Naive thymus-derived CD8-positive, alpha-beta T cell (primary cell): ENCODE measurements at regions not wholly inside any gene's neighbourhood (a gene's known extent, or its start where the extent isn't known, plus 50 kb on each side); places are given as distances from the start of the nearest gene placed in this dataset.

ENCODE experiments used
- ATAC-seq, 2 donors: fragments of 150-1000 bp; cut with Tn5 transposase in 1 of 2; sonication (Bioruptor Pico), chemical (Tn5 transposase) in 1 of 2; 1 replicate in 1 of 2; 2 replicates in 1 of 2; pipeline ENCODE4 v1.10.0; 2021; ENCODE audit warnings: mild to moderate bottlenecking in 2 of 2, moderate library complexity in 2 of 2
- POLR2A ChIA-PET: fragments of 350-600 bp; sonication (Branson Sonifier 250); formaldehyde crosslinking; loops from one replicate; lab custom pipeline; 2021; ENCODE audit warnings: antibody characterized with exemption; lab: Charles Lee
- DNase-seq, 10 donors: peaks; one replicate each; pipeline versions ENCODE4 v3.0.0 to v3.0.0-alpha.2; 2020 to 2022
- H3K27ac Mint-ChIP-seq, 10 donors: one replicate each; pipeline ENCODE4 v1.8.0; 2020 to 2022; ENCODE audit warnings: mild to moderate bottlenecking in 10 of 10, mixed read lengths in 10 of 10, moderate library complexity in 4 of 10, inconsistent platforms in 1 of 10
- H3K27me3 Mint-ChIP-seq, 5 donors: one replicate each; pipeline ENCODE4 v1.8.0; 2021 to 2022; ENCODE audit warnings: mixed read lengths in 5 of 5
- H3K36me3 Mint-ChIP-seq, 3 donors: one replicate each; pipeline ENCODE4 v1.8.0; 2020 to 2022; ENCODE audit warnings: mixed read lengths in 3 of 3, mild to moderate bottlenecking in 2 of 3, inconsistent platforms in 1 of 3
- H3K4me1 Mint-ChIP-seq, 4 donors: one replicate each; pipeline ENCODE4 v1.8.0; 2021 to 2022; ENCODE audit warnings: mixed read lengths in 4 of 4
- H3K4me3 Mint-ChIP-seq, 10 donors: one replicate each; pipeline ENCODE4 v1.8.0; 2020 to 2022; ENCODE audit warnings: mild to moderate bottlenecking in 10 of 10, mixed read lengths in 10 of 10, moderate library complexity in 6 of 10, inconsistent platforms in 1 of 10
- H3K9me3 Mint-ChIP-seq, 9 donors: one replicate each; pipeline ENCODE4 v1.8.0; 2020 to 2022; ENCODE audit warnings: mixed read lengths in 9 of 9, mild to moderate bottlenecking in 3 of 9, inconsistent platforms in 1 of 9, moderate library complexity in 1 of 9

GRCh38 chr2:45170191-45171135, 161.2 kb upstream of the SIX2 start:
- DNase-seq (no peak), ATAC-seq (no peak)
- Mint-ChIP-seq H3K4me1 (peaks cover 2 to 12% (median 9%) of the 10 kb centered on the region in 4 donors), H3K4me3 (peak overlapping the region in 1 of 10 donors; percentile 14), H3K27me3 (peaks cover 19 to 70% (median 56%) of the 10 kb centered on the region in 5 donors), H3K36me3 (peaks cover 0 to 2% (median 0%) of the 10 kb centered on the region in 3 donors), H3K27ac (no peak overlapping the region), H3K9me3 (no peaks in the 10 kb centered on the region)
- POLR2A ChIA-PET, result no interaction called here

DNA sequence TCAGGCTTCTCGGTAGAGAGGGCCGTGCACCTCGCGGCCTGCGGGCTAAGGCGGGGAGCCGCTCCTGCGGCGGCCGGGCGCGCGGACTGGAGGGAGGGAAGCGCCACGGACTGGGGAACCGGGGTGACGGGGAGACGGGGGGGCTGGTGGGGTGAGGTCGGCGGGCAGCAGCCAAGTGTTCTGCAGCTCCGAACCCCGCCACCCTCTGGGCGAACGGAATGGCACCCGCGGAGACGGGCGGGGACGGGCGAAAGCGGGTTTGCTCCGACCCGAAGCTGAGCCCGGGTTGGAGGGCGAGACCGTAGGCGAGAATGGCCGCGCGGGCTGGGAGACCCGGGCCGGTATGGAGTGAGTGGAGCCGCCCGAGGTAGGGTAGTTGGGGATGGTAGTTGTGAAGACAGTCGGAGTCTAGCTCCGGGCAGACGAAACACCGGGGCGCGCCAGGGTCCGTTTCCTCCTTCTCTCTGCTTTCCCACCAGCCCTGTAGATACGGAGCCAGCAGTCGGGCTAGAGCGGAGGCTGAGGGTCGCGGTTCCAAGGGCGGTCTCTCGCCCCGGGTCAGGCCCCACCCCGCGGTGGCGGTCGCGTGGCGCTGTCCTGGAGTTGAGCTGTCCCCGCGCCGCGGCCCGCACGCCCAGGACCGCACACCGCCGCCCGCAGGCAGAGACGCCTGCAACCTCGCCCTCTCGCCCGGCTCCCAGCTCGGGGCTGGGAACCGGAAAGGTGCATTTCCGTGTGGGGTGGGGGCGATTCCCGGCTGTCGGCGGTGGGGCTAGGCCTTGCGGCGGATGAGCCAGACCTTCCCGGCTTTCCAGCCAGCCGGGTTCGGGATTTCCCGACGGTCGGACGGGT, 160.3 kb upstream of the SIX2 start:
- DNase-seq, result no peak
- no peak for ATAC-seq
- Mint-ChIP-seq H3K27me3 (peaks cover 25 to 72% (median 61%) of the 10 kb centered on the region in 5 donors), H3K9me3 (no peaks in the 10 kb centered on the region), H3K36me3 (peaks cover 0 to 2% (median 0%) of the 10 kb centered on the region in 3 donors), H3K27ac (no peak overlapping the region), H3K4me1 (peaks cover 2 to 12% (median 9%) of the 10 kb centered on the region in 4 donors), H3K4me3 (peak overlapping the region in 5 of 10 donors; percentile 26 to 66 (median 36))
- POLR2A ChIA-PET, result no interaction called here

DNA sequence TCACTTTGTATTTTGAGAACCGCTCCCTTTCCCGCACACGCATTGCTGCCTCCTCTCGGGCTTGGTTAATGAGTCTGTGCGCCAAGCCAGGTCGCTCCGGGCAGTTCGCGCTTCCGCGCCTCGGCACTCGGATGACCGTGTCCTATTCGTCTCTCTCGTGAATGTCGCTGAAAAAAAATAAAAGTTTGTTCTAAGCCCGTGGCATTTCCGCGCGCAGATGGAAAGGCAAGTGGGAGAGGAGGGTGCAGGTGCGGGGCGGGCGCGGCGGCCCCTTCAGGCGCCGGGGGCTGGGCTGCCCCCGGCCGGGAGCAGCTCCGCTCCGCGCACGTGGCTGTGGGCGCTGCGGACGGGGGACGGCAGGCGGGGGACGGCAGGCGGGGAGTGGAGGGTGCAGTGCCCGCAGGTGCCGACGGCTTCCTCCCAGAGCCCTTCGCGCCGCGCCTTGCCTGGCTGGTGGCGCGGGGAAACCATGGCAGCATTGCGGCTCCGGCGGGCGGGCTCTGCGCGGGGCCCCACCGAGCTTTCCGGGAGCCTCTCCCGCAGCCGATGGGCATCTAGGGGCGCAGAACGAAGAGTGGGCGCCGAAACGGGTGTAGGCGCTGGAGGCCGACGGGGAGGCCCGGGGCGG, 159.6 kb upstream of the SIX2 start:
- POLR2A ChIA-PET, result no interaction called here
- H3K9me3 Mint-ChIP-seq, result no peaks in the 10 kb centered on the region
- peaks cover 22 to 72% (median 62%) of the 10 kb centered on the region in 5 donors for H3K27me3 Mint-ChIP-seq
- no peak overlapping the region for H3K27ac Mint-ChIP-seq
- DNase-seq (no peak), ATAC-seq (no peak)
- H3K4me1 Mint-ChIP-seq, result peaks cover 2 to 12% (median 9%) of the 10 kb centered on the region in 4 donors
- peaks cover 0 to 2% (median 0%) of the 10 kb centered on the region in 3 donors for H3K36me3 Mint-ChIP-seq
- H3K4me3 Mint-ChIP-seq, result peak overlapping the region in 8 of 10 donors; percentile 48 to 85 (median 70)

- POLR2A ChIA-PET, result no interaction called here
- Mint-ChIP-seq H3K27me3 (peaks cover 23 to 67% (median 61%) of the 10 kb centered on the region in 5 donors), H3K4me3 (peak overlapping the region in 6 of 10 donors; percentile 48 to 85 (median 70)), H3K36me3 (peaks cover 0 to 2% (median 0%) of the 10 kb centered on the region in 3 donors), H3K27ac (no peak overlapping the region), H3K9me3 (no peaks in the 10 kb centered on the region), H3K4me1 (peaks cover 2 to 12% (median 9%) of the 10 kb centered on the region in 4 donors)
- no peak for ATAC-seq
- no peak for DNase-seq
Measured at GRCh38 chr2:45167920-45168629, 158.8 kb upstream of the SIX2 start.

- DNase-seq, result no peak
- H3K27me3 Mint-ChIP-seq, result peaks cover 27 to 72% (median 56%) of the 10 kb centered on the region in 5 donors
- no peaks in the 10 kb centered on the region for H3K9me3 Mint-ChIP-seq
- H3K36me3 Mint-ChIP-seq, result peaks cover 0 to 2% (median 0%) of the 10 kb centered on the region in 3 donors
- peaks cover 2 to 12% (median 9%) of the 10 kb centered on the region in 4 donors for H3K4me1 Mint-ChIP-seq
- POLR2A ChIA-PET, result no interaction called here
- H3K27ac Mint-ChIP-seq, result no peak overlapping the region
- H3K4me3 Mint-ChIP-seq, result no peak overlapping the region
- no peak for ATAC-seq
Measured at GRCh38 chr2:45166229-45166890, 157.1 kb upstream of the SIX2 start.

GRCh38 chr2:45162711-45163110, 153.5 kb upstream of the SIX2 start:
- H3K4me1 Mint-ChIP-seq, result no peaks in the 10 kb centered on the region
- no peaks in the 10 kb centered on the region for H3K9me3 Mint-ChIP-seq
- ATAC-seq (no peak), DNase-seq (no peak)
- no peak overlapping the region for H3K27ac Mint-ChIP-seq
- H3K27me3 Mint-ChIP-seq, result peaks cover 28 to 69% (median 43%) of the 10 kb centered on the region in 5 donors
- H3K4me3 Mint-ChIP-seq, result no peak overlapping the region
- no peaks in the 10 kb centered on the region for H3K36me3 Mint-ChIP-seq
- POLR2A ChIA-PET, result no interaction called here

DNA sequence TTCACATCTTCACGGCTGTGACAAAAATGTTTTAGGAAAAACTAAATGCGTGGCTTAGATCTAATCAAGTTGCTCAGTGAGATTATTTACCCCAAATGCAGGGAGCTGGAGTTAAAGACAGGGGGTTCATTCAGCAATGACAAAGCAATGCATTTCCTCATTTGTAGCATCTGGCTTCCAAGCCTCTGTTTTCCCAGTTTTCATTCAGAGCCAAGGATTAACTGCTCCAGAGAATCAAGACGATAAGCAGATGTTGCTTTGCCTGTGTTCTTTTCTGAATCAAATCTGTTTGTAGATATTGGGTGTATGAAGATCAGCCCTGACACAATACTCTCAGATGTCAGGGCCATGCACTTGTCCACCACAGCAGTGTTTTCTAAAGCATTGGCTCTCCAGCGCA, 147.4 kb upstream of the SIX2 start:
- DNase-seq, result no peak
- POLR2A ChIA-PET, result no interaction called here
- no peak overlapping the region for H3K4me3 Mint-ChIP-seq
- H3K27me3 Mint-ChIP-seq, result peaks cover 8 to 25% (median 13%) of the 10 kb centered on the region in 5 donors
- ATAC-seq, result no peak
- H3K36me3 Mint-ChIP-seq, result no peaks in the 10 kb centered on the region
- H3K9me3 Mint-ChIP-seq, result no peaks in the 10 kb centered on the region
- H3K4me1 Mint-ChIP-seq, result no peaks in the 10 kb centered on the region
- H3K27ac Mint-ChIP-seq, result no peak overlapping the region

DNA sequence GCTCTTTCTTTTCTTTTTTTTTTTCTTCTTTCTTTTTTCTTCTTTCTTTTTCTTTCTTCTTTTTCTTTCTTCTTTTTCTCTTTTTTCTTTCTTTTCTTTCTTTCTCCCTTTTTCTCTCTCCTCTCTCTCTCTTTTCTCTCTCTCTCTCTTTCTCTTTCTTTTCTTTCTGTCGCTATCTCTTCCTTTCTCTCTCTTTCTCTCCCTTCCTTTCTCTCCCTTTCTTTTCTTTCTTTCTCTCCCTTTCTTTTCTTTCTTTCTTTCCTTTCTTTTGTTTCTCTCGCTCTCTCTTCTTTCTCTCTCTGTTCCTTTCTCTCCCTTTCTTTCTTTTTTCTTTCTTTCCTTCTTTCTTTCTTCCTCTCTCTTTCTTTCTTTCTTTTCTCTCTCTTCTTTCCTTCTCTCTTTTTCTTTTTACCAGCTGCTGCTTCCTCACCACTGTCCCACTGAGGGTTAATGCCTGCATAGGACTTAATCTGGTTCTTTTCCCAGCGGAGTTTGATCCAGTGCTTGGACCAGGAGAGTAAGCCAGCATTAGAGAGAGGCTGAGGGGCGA, 145.4 kb upstream of the SIX2 start:
- Mint-ChIP-seq H3K4me1 (no peaks in the 10 kb centered on the region), H3K27ac (no peak overlapping the region), H3K36me3 (no peaks in the 10 kb centered on the region), H3K9me3 (no peaks in the 10 kb centered on the region), H3K27me3 (peaks cover under 1 to 17% (median 8%) of the 10 kb centered on the region in 5 donors), H3K4me3 (no peak overlapping the region)
- DNase-seq (no peak), ATAC-seq (no peak)
- POLR2A ChIA-PET, result no interaction called here

- POLR2A ChIA-PET, result no interaction called here
- Mint-ChIP-seq H3K4me1 (no peaks in the 10 kb centered on the region), H3K9me3 (no peaks in the 10 kb centered on the region), H3K4me3 (no peak overlapping the region), H3K27me3 (peaks cover 0 to 15% (median 8%) of the 10 kb centered on the region in 5 donors), H3K36me3 (no peaks in the 10 kb centered on the region), H3K27ac (no peak overlapping the region)
- DNase-seq, result no peak
- no peak for ATAC-seq
Measured at GRCh38 chr2:45154144-45154543, 144.9 kb upstream of the SIX2 start.

- no peak for ATAC-seq
- Mint-ChIP-seq H3K4me1 (no peaks in the 10 kb centered on the region), H3K9me3 (peaks cover 0 to 2% (median 0%) of the 10 kb centered on the region in 9 donors), H3K36me3 (no peaks in the 10 kb centered on the region), H3K27me3 (peaks cover 0 to 15% (median 8%) of the 10 kb centered on the region in 5 donors), H3K4me3 (no peak overlapping the region), H3K27ac (no peak overlapping the region)
- POLR2A ChIA-PET, result no interaction called here
- no peak for DNase-seq
Measured at GRCh38 chr2:45153121-45153520, 143.9 kb upstream of the SIX2 start.

DNA sequence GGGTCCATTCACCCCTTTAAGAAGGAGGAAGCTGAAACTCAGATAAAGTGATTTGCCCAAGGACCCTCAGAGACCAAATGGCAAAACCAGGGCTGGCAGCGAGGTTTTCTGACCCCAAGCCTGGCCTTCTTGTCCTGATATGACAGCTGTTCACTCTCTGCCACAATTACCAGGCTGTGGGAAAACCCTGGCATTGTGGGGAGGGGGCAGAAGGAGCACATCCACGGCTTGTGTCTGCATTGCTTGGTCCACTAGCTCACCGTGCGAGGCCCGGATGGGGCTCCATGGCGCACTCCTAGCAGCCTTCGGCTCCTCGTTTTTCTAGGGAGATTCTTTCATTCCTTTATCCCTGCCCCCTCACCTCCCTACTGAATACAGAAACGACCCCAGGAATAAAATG, 143.4 kb upstream of the SIX2 start:
- H3K4me3 Mint-ChIP-seq, result no peak overlapping the region
- ATAC-seq, result no peak
- no peak overlapping the region for H3K27ac Mint-ChIP-seq
- H3K9me3 Mint-ChIP-seq, result peaks cover 0 to 2% (median 0%) of the 10 kb centered on the region in 9 donors
- no peaks in the 10 kb centered on the region for H3K4me1 Mint-ChIP-seq
- H3K36me3 Mint-ChIP-seq, result no peaks in the 10 kb centered on the region
- POLR2A ChIA-PET, result no interaction called here
- peaks cover 0 to 15% (median 8%) of the 10 kb centered on the region in 5 donors for H3K27me3 Mint-ChIP-seq
- DNase-seq, result no peak
